ENCODE measurements at regions not wholly inside any gene's neighbourhood (a gene's known extent, or its start where the extent isn't known, plus 50 kb on each side); places are given as distances from the start of the nearest gene placed in this dataset.

- TF ChIP-seq CTCF (IDR thresholded peaks at IDR 0.05) (no peak), POLR2A (IDR thresholded peaks at IDR 0.05) (no peak), POLR2AphosphoS5 (IDR thresholded peaks at IDR 0.05; ENCODE audit: insufficient read depth in 1 of 2, low read depth in 1 of 2) (no peak)
These were observed 410.4 kb upstream of the CDH11 start for GRCh38 chr16:65532258-65532657.
